Urinary bladder (tissue), 3 donors: ENCODE measurements at regions not wholly inside any gene's neighbourhood (a gene's known extent, or its start where the extent isn't known, plus 50 kb on each side); places are given as distances from the start of the nearest gene placed in this dataset.

Experiments
- DNase-seq: peaks from one replicate; pipeline ENCODE4 v3.0.0-alpha.2; 2015; ENCODE audit errors: extremely low spot score
- H3K27ac ChIP-seq: one replicate; pipeline ENCODE4 v1.5.1; 2013; ENCODE audit warnings: low read depth, mild to moderate bottlenecking, moderate library complexity
- H3K36me3 ChIP-seq: one replicate; pipeline ENCODE4 v1.6.1; 2013; ENCODE audit warnings: mild to moderate bottlenecking, moderate library complexity; ENCODE audit not compliant: insufficient read depth
- H3K4me1 ChIP-seq: one replicate; pipeline ENCODE4 v1.6.1; 2013; ENCODE audit warnings: mild to moderate bottlenecking, moderate library complexity; ENCODE audit not compliant: insufficient read depth
- H3K4me3 ChIP-seq: one replicate; pipeline ENCODE4 v1.5.1; 2013; ENCODE audit warnings: low read depth, low read length
- WGBS: extraction: QIAGEN DNeasy Blood & Tissue Kit; methylation state at CpG from one replicate; pipeline ENCODE4 v1.1.7; 2013; 5-methylcytosine and 5-hydroxymethylcytosine counted together
- donor health status: healthy with polysubstance abuse.
- donor health status: healthy.

- H3K4me3 ChIP-seq: no peak overlapping the region
- H3K27ac ChIP-seq: no peak overlapping the region
- H3K4me1 ChIP-seq: no peaks in the 10 kb centered on the region
- no peak for DNase-seq
- H3K36me3 ChIP-seq: no peaks in the 10 kb centered on the region
Observed at GRCh38 chr3:104368760-104369159, 997.9 kb upstream of the ALCAM start.

- WGBS: 34% methylated on average over 3 of the region's 3 CpGs
- Histone ChIP-seq H3K36me3 (no peaks in the 10 kb centered on the region), H3K4me1 (no peaks in the 10 kb centered on the region), H3K27ac (no peak overlapping the region), H3K4me3 (no peak overlapping the region)
- no peak for DNase-seq
Observed at GRCh38 chr3:104385421-104385820, 981.3 kb upstream of the ALCAM start.

GRCh38 chr3:104388619-104389018 is 978.1 kb upstream of the ALCAM start:
- H3K36me3 ChIP-seq: no peaks in the 10 kb centered on the region
- no peak for DNase-seq
- no peak overlapping the region for H3K27ac ChIP-seq
- no peak overlapping the region for H3K4me3 ChIP-seq
- no peaks in the 10 kb centered on the region for H3K4me1 ChIP-seq

GRCh38 chr3:104392327-104392726 is 974.4 kb upstream of the ALCAM start:
- WGBS: 70% methylated on average over 2 of the region's 2 CpGs
- Histone ChIP-seq H3K36me3 (no peaks in the 10 kb centered on the region), H3K4me3 (no peak overlapping the region), H3K27ac (no peak overlapping the region), H3K4me1 (no peaks in the 10 kb centered on the region)
- DNase-seq: no peak

- no peaks in the 10 kb centered on the region for H3K36me3 ChIP-seq
- no peak overlapping the region for H3K27ac ChIP-seq
- WGBS: 86% methylated on average over 2 of the region's 2 CpGs
- no peaks in the 10 kb centered on the region for H3K4me1 ChIP-seq
- DNase-seq: no peak
- no peak overlapping the region for H3K4me3 ChIP-seq
Observed at GRCh38 chr3:104396974-104397669, 969.6 kb upstream of the ALCAM start.

GRCh38 chr3:104397713-104398112 is 969.0 kb upstream of the ALCAM start:
- Histone ChIP-seq H3K36me3 (no peaks in the 10 kb centered on the region), H3K27ac (no peak overlapping the region), H3K4me1 (no peaks in the 10 kb centered on the region), H3K4me3 (no peak overlapping the region)
- no peak for DNase-seq
- WGBS: 91% methylated on average over 1 of the region's 1 CpG

GRCh38 chr3:104402902-104403301 is 963.8 kb upstream of the ALCAM start:
- H3K27ac ChIP-seq: no peak overlapping the region
- no peaks in the 10 kb centered on the region for H3K36me3 ChIP-seq
- no peak overlapping the region for H3K4me3 ChIP-seq
- no peak for DNase-seq
- no peaks in the 10 kb centered on the region for H3K4me1 ChIP-seq
- WGBS: 83% methylated on average over 2 of the region's 2 CpGs

GRCh38 chr3:104411757-104412156 is 955.0 kb upstream of the ALCAM start:
- WGBS: 69% methylated on average over 4 of the region's 4 CpGs
- DNase-seq: no peak
- H3K36me3 ChIP-seq: no peaks in the 10 kb centered on the region

GRCh38 chr3:104412608-104413580 is 953.8 kb upstream of the ALCAM start:
- no peak overlapping the region for H3K4me3 ChIP-seq
- no peak for DNase-seq
- H3K36me3 ChIP-seq: no peaks in the 10 kb centered on the region
- no peaks in the 10 kb centered on the region for H3K4me1 ChIP-seq
- H3K27ac ChIP-seq: no peak overlapping the region
- WGBS: 82% methylated on average over 9 of the region's 9 CpGs

More at GRCh38 chr3:104411757-104412156, 955.0 kb upstream of the ALCAM start:
- Histone ChIP-seq H3K27ac (no peak overlapping the region), H3K4me1 (no peaks in the 10 kb centered on the region), H3K4me3 (no peak overlapping the region)

- DNase-seq: no peak
- Histone ChIP-seq H3K27ac (no peak overlapping the region), H3K4me3 (no peak overlapping the region), H3K36me3 (no peaks in the 10 kb centered on the region), H3K4me1 (no peaks in the 10 kb centered on the region)
- 89% methylated on average over 2 of the region's 2 CpGs for WGBS
Observed at GRCh38 chr3:104428337-104428925, 938.3 kb upstream of the ALCAM start.

- no peaks in the 10 kb centered on the region for H3K4me1 ChIP-seq
- DNase-seq: no peak
- no peaks in the 10 kb centered on the region for H3K36me3 ChIP-seq
- no peak overlapping the region for H3K27ac ChIP-seq
- WGBS: 89% methylated on average over 3 of the region's 3 CpGs
- H3K4me3 ChIP-seq: no peak overlapping the region
Observed at GRCh38 chr3:104429727-104430126, 937.0 kb upstream of the ALCAM start.

- Histone ChIP-seq H3K27ac (no peak overlapping the region), H3K4me1 (no peaks in the 10 kb centered on the region), H3K36me3 (no peaks in the 10 kb centered on the region), H3K4me3 (no peak overlapping the region)
- 85% methylated on average over 1 of the region's 1 CpG for WGBS
- no peak for DNase-seq
Observed at GRCh38 chr3:104436506-104436905, 930.2 kb upstream of the ALCAM start.

GRCh38 chr3:104437131-104437750 is 929.5 kb upstream of the ALCAM start:
- Histone ChIP-seq H3K36me3 (no peaks in the 10 kb centered on the region), H3K27ac (no peak overlapping the region), H3K4me1 (no peaks in the 10 kb centered on the region), H3K4me3 (no peak overlapping the region)
- 21% methylated on average over 4 of the region's 4 CpGs for WGBS
- DNase-seq: peak; percentile 42
